ENCODE measurements at regions not wholly inside any gene's neighbourhood (a gene's known extent, or its start where the extent isn't known, plus 50 kb on each side); places are given as distances from the start of the nearest gene placed in this dataset.

- Histone ChIP-seq H3K4me3 (no peak overlapping the region), H3K27me3 (peaks cover 0 to 3% of the 10 kb centered on the region in 2 donors), H3K36me3 (no peaks in the 10 kb centered on the region), H3K4me1 (no peaks in the 10 kb centered on the region), H3K27ac (no peak overlapping the region), H3K9me3 (no peaks in the 10 kb centered on the region)
- TF ChIP-seq POLR2AphosphoS5 (IDR thresholded peaks at IDR 0.05) (no peak), POLR2A (IDR thresholded peaks at IDR 0.05) (no peak)
- TF ChIP-seq, protein P1, sequence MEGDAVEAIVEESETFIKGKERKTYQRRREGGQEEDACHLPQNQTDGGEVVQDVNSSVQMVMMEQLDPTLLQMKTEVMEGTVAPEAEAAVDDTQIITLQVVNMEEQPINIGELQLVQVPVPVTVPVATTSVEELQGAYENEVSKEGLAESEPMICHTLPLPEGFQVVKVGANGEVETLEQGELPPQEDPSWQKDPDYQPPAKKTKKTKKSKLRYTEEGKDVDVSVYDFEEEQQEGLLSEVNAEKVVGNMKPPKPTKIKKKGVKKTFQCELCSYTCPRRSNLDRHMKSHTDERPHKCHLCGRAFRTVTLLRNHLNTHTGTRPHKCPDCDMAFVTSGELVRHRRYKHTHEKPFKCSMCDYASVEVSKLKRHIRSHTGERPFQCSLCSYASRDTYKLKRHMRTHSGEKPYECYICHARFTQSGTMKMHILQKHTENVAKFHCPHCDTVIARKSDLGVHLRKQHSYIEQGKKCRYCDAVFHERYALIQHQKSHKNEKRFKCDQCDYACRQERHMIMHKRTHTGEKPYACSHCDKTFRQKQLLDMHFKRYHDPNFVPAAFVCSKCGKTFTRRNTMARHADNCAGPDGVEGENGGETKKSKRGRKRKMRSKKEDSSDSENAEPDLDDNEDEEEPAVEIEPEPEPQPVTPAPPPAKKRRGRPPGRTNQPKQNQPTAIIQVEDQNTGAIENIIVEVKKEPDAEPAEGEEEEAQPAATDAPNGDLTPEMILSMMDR (IDR thresholded peaks at IDR 0.05), result no peak
- DNase-seq (ENCODE audit: low spot score in 2 of 2), result no peak
- intact Hi-C loops (cut with DNase I; ENCODE audit: low total_unique reads), result no loop called here
Measured at GRCh38 chr13:22152751-22153150, 481.9 kb downstream of the FGF9 start.

- peaks cover 0 to under 1% of the 10 kb centered on the region in 2 donors for H3K27me3 ChIP-seq
- H3K4me1 ChIP-seq, result no peaks in the 10 kb centered on the region
- no peaks in the 10 kb centered on the region for H3K9me3 ChIP-seq
- TF ChIP-seq, protein P1 (IDR thresholded peaks at IDR 0.05), result no peak
- no peak for TF ChIP-seq POLR2AphosphoS5 (IDR thresholded peaks at IDR 0.05)
- TF ChIP-seq POLR2A (IDR thresholded peaks at IDR 0.05), result no peak
- no peak overlapping the region for H3K27ac ChIP-seq
- no peaks in the 10 kb centered on the region for H3K36me3 ChIP-seq
- no peak for DNase-seq (ENCODE audit: low spot score in 2 of 2)
- H3K4me3 ChIP-seq, result no peak overlapping the region
- intact Hi-C loops (cut with DNase I; ENCODE audit: low total_unique reads), result no loop called here
Measured at GRCh38 chr13:22154041-22154440, 483.2 kb downstream of the FGF9 start.

DNA sequence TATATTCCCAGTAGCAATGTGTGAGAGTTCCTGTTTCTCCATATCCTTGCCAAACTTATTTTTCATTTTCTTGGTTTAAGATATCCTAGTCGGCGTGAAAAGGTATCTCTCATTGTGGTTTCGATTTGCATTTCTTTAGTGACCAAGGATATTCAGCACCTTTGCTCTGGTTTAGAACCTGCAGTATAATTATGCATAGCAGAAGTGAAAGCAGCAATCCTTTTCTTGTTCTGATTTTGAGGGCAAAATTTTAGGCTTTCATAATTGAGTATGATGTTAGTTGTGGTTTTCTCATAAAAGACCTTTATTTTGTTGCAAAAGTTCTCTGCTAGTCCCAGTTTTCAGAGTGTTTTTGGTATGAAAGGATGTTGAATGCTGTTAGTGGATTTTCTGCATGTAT lies 491.0 kb downstream of the FGF9 start:
- intact Hi-C loops (cut with DNase I; ENCODE audit: low total_unique reads), result no loop called here
- TF ChIP-seq POLR2AphosphoS5 (IDR thresholded peaks at IDR 0.05) (no peak), POLR2A (IDR thresholded peaks at IDR 0.05) (no peak)
- TF ChIP-seq, protein P1 (IDR thresholded peaks at IDR 0.05), result no peak
- H3K4me3 ChIP-seq, result no peak overlapping the region
- no peak overlapping the region for H3K27ac ChIP-seq
- H3K9me3 ChIP-seq, result no peaks in the 10 kb centered on the region
- H3K27me3 ChIP-seq, result no peaks in the 10 kb centered on the region
- H3K36me3 ChIP-seq, result no peaks in the 10 kb centered on the region
- H3K4me1 ChIP-seq, result no peaks in the 10 kb centered on the region
- no peak for DNase-seq (ENCODE audit: low spot score in 2 of 2)

DNA sequence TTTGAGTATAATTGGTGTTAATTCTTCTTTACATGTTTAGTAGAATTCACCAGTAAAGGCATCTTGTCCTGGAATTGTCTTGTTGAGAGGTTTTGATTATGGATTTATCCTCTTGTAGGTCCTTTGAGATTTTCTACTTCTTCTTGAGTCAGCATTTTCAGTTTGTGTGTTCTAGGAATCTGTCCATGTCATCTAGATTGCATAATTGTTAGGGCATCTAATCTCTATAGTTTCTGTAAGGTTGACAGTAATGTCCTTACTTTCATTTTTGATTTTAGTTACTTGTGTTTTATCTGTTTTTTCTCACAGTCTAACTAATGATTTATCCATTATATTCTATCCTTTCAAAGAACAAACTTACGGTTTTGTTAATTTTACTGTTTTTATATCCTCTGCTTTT lies 492.0 kb downstream of the FGF9 start:
- no peak for DNase-seq (ENCODE audit: low spot score in 2 of 2)
- Histone ChIP-seq H3K9me3 (no peaks in the 10 kb centered on the region), H3K27ac (no peak overlapping the region), H3K27me3 (no peaks in the 10 kb centered on the region), H3K4me3 (no peak overlapping the region), H3K36me3 (no peaks in the 10 kb centered on the region), H3K4me1 (no peaks in the 10 kb centered on the region)
- intact Hi-C loops (cut with DNase I; ENCODE audit: low total_unique reads), result no loop called here
- TF ChIP-seq POLR2A (IDR thresholded peaks at IDR 0.05), result no peak
- TF ChIP-seq, protein P1 (IDR thresholded peaks at IDR 0.05), result no peak
- TF ChIP-seq POLR2AphosphoS5 (IDR thresholded peaks at IDR 0.05), result no peak

DNA sequence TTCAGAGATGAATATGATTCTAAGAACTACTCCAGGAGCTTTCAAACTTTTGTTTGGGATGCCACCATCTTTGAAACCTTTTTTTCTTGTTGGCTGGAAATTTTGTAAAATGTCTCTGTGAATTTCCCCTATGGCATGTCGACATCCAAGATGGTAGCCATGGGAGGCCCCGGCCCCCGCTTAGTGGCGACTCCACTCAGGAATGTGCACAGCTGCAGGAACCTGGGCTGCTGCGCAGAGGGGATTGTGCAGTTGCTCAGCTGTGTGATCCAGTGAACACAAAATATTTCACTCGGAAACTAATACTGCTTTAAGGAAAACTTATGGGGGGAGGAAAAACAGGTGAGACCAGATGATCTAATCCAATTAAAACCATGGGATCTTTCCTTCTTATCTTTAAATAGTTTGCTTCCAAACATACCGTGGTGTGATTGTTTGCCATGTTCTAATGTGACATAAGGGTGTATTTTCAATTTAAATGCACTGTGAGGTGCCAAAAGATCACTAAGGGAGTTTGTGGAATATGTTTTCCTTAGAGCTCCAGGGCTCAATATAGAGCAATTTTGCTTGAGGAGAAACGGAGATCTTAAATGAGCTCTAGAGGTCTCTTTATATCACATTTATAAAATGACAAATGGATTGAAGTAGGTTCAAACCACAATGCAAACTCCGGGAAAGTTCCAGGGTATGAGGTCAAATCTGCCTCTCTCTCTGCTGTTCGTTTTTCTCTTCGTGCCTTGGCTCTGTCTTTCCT lies 497.7 kb downstream of the FGF9 start:
- no peak for DNase-seq (ENCODE audit: low spot score in 2 of 2)
- Histone ChIP-seq H3K4me3 (no peak overlapping the region), H3K27ac (no peak overlapping the region), H3K36me3 (no peaks in the 10 kb centered on the region), H3K27me3 (no peaks in the 10 kb centered on the region), H3K4me1 (no peaks in the 10 kb centered on the region), H3K9me3 (no peaks in the 10 kb centered on the region)
- intact Hi-C loops (cut with DNase I; ENCODE audit: low total_unique reads), result no loop called here
- TF ChIP-seq POLR2A (IDR thresholded peaks at IDR 0.05), result no peak
- no peak for TF ChIP-seq POLR2AphosphoS5 (IDR thresholded peaks at IDR 0.05)
- TF ChIP-seq, protein P1 (IDR thresholded peaks at IDR 0.05), result no peak
